ENCODE measurements at regions not wholly inside any gene's neighbourhood (a gene's known extent, or its start where the extent isn't known, plus 50 kb on each side); places are given as distances from the start of the nearest gene placed in this dataset.
"Not testable (repeated sequence)": the region's sequence is repeated elsewhere in the genome, so short reads cannot be mapped to it uniquely, and the experiment has no call there.

GRCh38 chr16:64098451-64098850 is 1023.4 kb downstream of the CDH11 start:
- no peak overlapping the region for H3K9ac ChIP-seq (ENCODE audit: low read depth, low read length)
- no peaks in the 10 kb centered on the region for H3K36me3 ChIP-seq (ENCODE audit: insufficient read depth, low read length)
- no peaks in the 10 kb centered on the region for H3K4me1 ChIP-seq (ENCODE audit: insufficient read depth, low read length)
- no peaks in the 10 kb centered on the region for H3K9me3 ChIP-seq (ENCODE audit: control insufficient read depth, insufficient read depth, low read length)

- Histone ChIP-seq H3K9ac (ENCODE audit: low read depth, low read length) (no peak overlapping the region), H3K4me1 (ENCODE audit: insufficient read depth, low read length) (no peaks in the 10 kb centered on the region), H3K36me3 (ENCODE audit: insufficient read depth, low read length) (no peaks in the 10 kb centered on the region), H3K9me3 (ENCODE audit: control insufficient read depth, insufficient read depth, low read length) (no peaks in the 10 kb centered on the region)
Observed at GRCh38 chr16:64096689-64097088, 1025.2 kb downstream of the CDH11 start.

GRCh38 chr16:64094992-64095634 is 1026.8 kb downstream of the CDH11 start:
- no peaks in the 10 kb centered on the region for H3K4me1 ChIP-seq (ENCODE audit: insufficient read depth, low read length)
- no peaks in the 10 kb centered on the region for H3K36me3 ChIP-seq (ENCODE audit: insufficient read depth, low read length)
- H3K9ac ChIP-seq (ENCODE audit: low read depth, low read length), result no peak overlapping the region
- H3K9me3 ChIP-seq (ENCODE audit: control insufficient read depth, insufficient read depth, low read length), result no peaks in the 10 kb centered on the region

GRCh38 chr16:64094181-64094965 is 1027.5 kb downstream of the CDH11 start:
- H3K9me3 ChIP-seq (ENCODE audit: control insufficient read depth, insufficient read depth, low read length), result no peaks in the 10 kb centered on the region
- H3K9ac ChIP-seq (ENCODE audit: low read depth, low read length), result no peak overlapping the region
- no peaks in the 10 kb centered on the region for H3K4me1 ChIP-seq (ENCODE audit: insufficient read depth, low read length)
- no peaks in the 10 kb centered on the region for H3K36me3 ChIP-seq (ENCODE audit: insufficient read depth, low read length)

- H3K36me3 ChIP-seq (ENCODE audit: insufficient read depth, low read length), result no peaks in the 10 kb centered on the region
- no peak overlapping the region for H3K9ac ChIP-seq (ENCODE audit: low read depth, low read length)
- no peaks in the 10 kb centered on the region for H3K9me3 ChIP-seq (ENCODE audit: control insufficient read depth, insufficient read depth, low read length)
- no peaks in the 10 kb centered on the region for H3K4me1 ChIP-seq (ENCODE audit: insufficient read depth, low read length)
Observed at GRCh38 chr16:64092271-64092670, 1029.6 kb downstream of the CDH11 start.

- H3K36me3 ChIP-seq (ENCODE audit: insufficient read depth, low read length), result no peaks in the 10 kb centered on the region
- H3K4me1 ChIP-seq (ENCODE audit: insufficient read depth, low read length), result no peaks in the 10 kb centered on the region
- no peaks in the 10 kb centered on the region for H3K9me3 ChIP-seq (ENCODE audit: control insufficient read depth, insufficient read depth, low read length)
- no peak overlapping the region for H3K9ac ChIP-seq (ENCODE audit: low read depth, low read length)
Observed at GRCh38 chr16:64090327-64090726, 1031.5 kb downstream of the CDH11 start.

- Histone ChIP-seq H3K4me1 (ENCODE audit: insufficient read depth, low read length) (no peaks in the 10 kb centered on the region), H3K36me3 (ENCODE audit: insufficient read depth, low read length) (no peaks in the 10 kb centered on the region), H3K9ac (ENCODE audit: low read depth, low read length) (no peak overlapping the region), H3K9me3 (ENCODE audit: control insufficient read depth, insufficient read depth, low read length) (no peaks in the 10 kb centered on the region)
Observed at GRCh38 chr16:64089697-64090096, 1032.2 kb downstream of the CDH11 start.

- H3K9ac ChIP-seq (ENCODE audit: low read depth, low read length), result no peak overlapping the region
- no peaks in the 10 kb centered on the region for H3K9me3 ChIP-seq (ENCODE audit: control insufficient read depth, insufficient read depth, low read length)
- H3K36me3 ChIP-seq (ENCODE audit: insufficient read depth, low read length), result no peaks in the 10 kb centered on the region
- H3K4me1 ChIP-seq (ENCODE audit: insufficient read depth, low read length), result no peaks in the 10 kb centered on the region
Observed at GRCh38 chr16:64088838-64089237, 1033.0 kb downstream of the CDH11 start.

GRCh38 chr16:64085296-64085695 is 1036.6 kb downstream of the CDH11 start:
- H3K36me3 ChIP-seq (ENCODE audit: insufficient read depth, low read length), result no peaks in the 10 kb centered on the region
- H3K9ac ChIP-seq (ENCODE audit: low read depth, low read length), result no peak overlapping the region
- H3K4me1 ChIP-seq (ENCODE audit: insufficient read depth, low read length), result no peaks in the 10 kb centered on the region

GRCh38 chr16:64084706-64085105 is 1037.2 kb downstream of the CDH11 start:
- Histone ChIP-seq H3K9ac (ENCODE audit: low read depth, low read length) (no peak overlapping the region), H3K36me3 (ENCODE audit: insufficient read depth, low read length) (no peaks in the 10 kb centered on the region), H3K4me1 (ENCODE audit: insufficient read depth, low read length) (no peaks in the 10 kb centered on the region), H3K9me3 (ENCODE audit: control insufficient read depth, insufficient read depth, low read length) (no peaks in the 10 kb centered on the region)

More at GRCh38 chr16:64085296-64085695, 1036.6 kb downstream of the CDH11 start:
- no peaks in the 10 kb centered on the region for H3K9me3 ChIP-seq (ENCODE audit: control insufficient read depth, insufficient read depth, low read length)

GRCh38 chr16:64083428-64084129 is 1038.3 kb downstream of the CDH11 start:
- Histone ChIP-seq H3K4me1 (ENCODE audit: insufficient read depth, low read length) (no peaks in the 10 kb centered on the region), H3K9me3 (ENCODE audit: control insufficient read depth, insufficient read depth, low read length) (no peaks in the 10 kb centered on the region), H3K9ac (ENCODE audit: low read depth, low read length) (no peak overlapping the region), H3K36me3 (ENCODE audit: insufficient read depth, low read length) (no peaks in the 10 kb centered on the region)

GRCh38 chr16:64077242-64077641 is 1044.6 kb downstream of the CDH11 start:
- H3K4me1 ChIP-seq (ENCODE audit: insufficient read depth, low read length), result no peaks in the 10 kb centered on the region
- no peak overlapping the region for H3K9ac ChIP-seq (ENCODE audit: low read depth, low read length)
- no peaks in the 10 kb centered on the region for H3K9me3 ChIP-seq (ENCODE audit: control insufficient read depth, insufficient read depth, low read length)

GRCh38 chr16:64074706-64075105 is 1047.2 kb downstream of the CDH11 start:
- no peaks in the 10 kb centered on the region for H3K36me3 ChIP-seq (ENCODE audit: insufficient read depth, low read length)
- no peak overlapping the region for H3K9ac ChIP-seq (ENCODE audit: low read depth, low read length)
- H3K4me1 ChIP-seq (ENCODE audit: insufficient read depth, low read length), result no peaks in the 10 kb centered on the region
- no peaks in the 10 kb centered on the region for H3K9me3 ChIP-seq (ENCODE audit: control insufficient read depth, insufficient read depth, low read length)

More at GRCh38 chr16:64077242-64077641, 1044.6 kb downstream of the CDH11 start:
- H3K36me3 ChIP-seq (ENCODE audit: insufficient read depth, low read length), result no peaks in the 10 kb centered on the region

- not testable (repeated sequence) for H3K9me3 ChIP-seq (ENCODE audit: control insufficient read depth, insufficient read depth, low read length); H3K4me1 ChIP-seq (ENCODE audit: insufficient read depth, low read length); H3K9ac ChIP-seq (ENCODE audit: low read depth, low read length); H3K36me3 ChIP-seq (ENCODE audit: insufficient read depth, low read length)
Observed at GRCh38 chr16:64072131-64072730, 1049.6 kb downstream of the CDH11 start.
